Adrenal gland (tissue), 9 donors: ENCODE measurements at regions not wholly inside any gene's neighbourhood (a gene's known extent, or its start where the extent isn't known, plus 50 kb on each side); places are given as distances from the start of the nearest gene placed in this dataset.

ENCODE experiments used
- DNase-seq, 7 donors: peaks; one replicate each; pipeline ENCODE4 v3.0.0-alpha.2; 2019 to 2020
- H3K27ac ChIP-seq, 5 donors: fragments of 200-600 bp; sonication (generic) in 4 of 5; 1 replicate in 3 of 5; 2 replicates in 2 of 5; pipeline versions ENCODE4 v1.5.1 to v1.8.0; 2016 to 2020; ENCODE audit warnings: mild to moderate bottlenecking in 1 of 5
- H3K27me3 ChIP-seq: fragments of 200-600 bp; 2 replicates; pipeline ENCODE4 v1.8.0; 2021
- H3K36me3 ChIP-seq, 2 donors: fragments of 200-600 bp; replicated peaks in 1 of 2; 1 replicate in 1 of 2; 2 replicates in 1 of 2; pipeline versions ENCODE4 v1.5.1 to v1.8.0; 2018 to 2022
- H3K4me1 ChIP-seq, 2 donors: fragments of 200-600 bp; replicated peaks in 1 of 2; 1 replicate in 1 of 2; 2 replicates in 1 of 2; pipeline versions ENCODE4 v1.5.1 to v1.8.0; 2018 to 2021
- H3K4me3 ChIP-seq, 4 donors: fragments of 200-600 bp; sonication (generic) in 3 of 4; one replicate each; pipeline ENCODE4 v1.5.1; 2016 to 2018
- H3K9me3 ChIP-seq, 3 donors: fragments of 200-600 bp; sonication (generic) in 1 of 3; replicated peaks in 1 of 3; 1 replicate in 2 of 3; 2 replicates in 1 of 3; pipeline versions ENCODE4 v1.5.1 to v1.8.0; 2016 to 2021
- POLR2A ChIP-seq, 2 donors: fragments of 450-650 bp; IDR thresholded peaks; one replicate each; pipeline ENCODE4 v1.6.1; 2017; ENCODE audit warnings: antibody characterized with exemption in 2 of 2, mild to moderate bottlenecking in 2 of 2, moderate library complexity in 1 of 2
- WGBS, 4 donors: extraction: QIAGEN DNeasy Blood & Tissue Kit in 2 of 4; methylation state at CpG; one replicate each; pipeline versions ENCODE4 v1.1.5 to v1.1.7; 2013 to 2017; 5-methylcytosine and 5-hydroxymethylcytosine counted together
- intact Hi-C, 2 donors: fragments of 100-400 bp; cut with DNase I; formaldehyde crosslinking; loops; one replicate each; pipeline versions ENCODE4 v1.14.1 to v1.15.0; 2022 to 2023
- TF ChIP-seq, protein P1 (sequence below), 6 experiments: fragments of 450-650 bp in 4 of 6; fragments of 200-600 bp in 2 of 6; sonication (generic) in 1 of 6; IDR thresholded peaks; 1 replicate in 5 of 6; 2 replicates in 1 of 6; pipeline versions ENCODE4 v1.5.1 to v1.8.0; 2016 to 2021; ENCODE audit warnings: antibody characterized with exemption in 6 of 6, mild to moderate bottlenecking in 2 of 6, moderate library complexity in 1 of 6
- donor health status: healthy with polysubstance abuse.
- donor health status: Bipolar disorder and iron deficiency.
- donor health status: DM: yes; HTN: yes; CAD: no.
- donor health status: DM: no; HTN: no; CAD: no.
- donor health status: DM: no; HTN: no; CAD: no.

DNA sequence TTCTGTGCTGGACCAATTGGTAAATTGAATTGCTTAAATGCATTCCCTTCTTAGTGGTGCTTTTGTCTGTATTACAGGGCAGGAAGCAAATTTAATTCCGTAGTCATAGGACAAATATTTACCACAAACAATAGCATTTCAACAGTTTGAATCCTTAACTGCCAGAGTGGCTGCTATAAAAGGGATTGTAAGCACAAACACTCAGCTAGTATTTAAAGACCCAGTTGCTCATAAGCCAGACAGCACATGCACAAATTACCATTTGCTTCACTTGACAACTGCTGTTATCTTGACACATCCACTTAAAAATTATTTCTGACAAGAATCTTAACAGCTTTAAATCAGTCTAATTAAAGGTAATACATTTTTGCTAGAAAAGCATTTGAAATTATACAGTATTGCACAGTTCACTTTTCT is 490.2 kb upstream of the ADAMTS9 start:
- H3K9me3 ChIP-seq = no peaks in the 10 kb centered on the region
- intact Hi-C loops = loop anchor here (10.0 kb wide), 1 partner anchor 643 kb away; no protein-coding TSS in a partner anchor
- no peak overlapping the region for H3K27ac ChIP-seq
- no peak for TF ChIP-seq POLR2A (IDR thresholded peaks at IDR 0.05)
- TF ChIP-seq, protein P1, sequence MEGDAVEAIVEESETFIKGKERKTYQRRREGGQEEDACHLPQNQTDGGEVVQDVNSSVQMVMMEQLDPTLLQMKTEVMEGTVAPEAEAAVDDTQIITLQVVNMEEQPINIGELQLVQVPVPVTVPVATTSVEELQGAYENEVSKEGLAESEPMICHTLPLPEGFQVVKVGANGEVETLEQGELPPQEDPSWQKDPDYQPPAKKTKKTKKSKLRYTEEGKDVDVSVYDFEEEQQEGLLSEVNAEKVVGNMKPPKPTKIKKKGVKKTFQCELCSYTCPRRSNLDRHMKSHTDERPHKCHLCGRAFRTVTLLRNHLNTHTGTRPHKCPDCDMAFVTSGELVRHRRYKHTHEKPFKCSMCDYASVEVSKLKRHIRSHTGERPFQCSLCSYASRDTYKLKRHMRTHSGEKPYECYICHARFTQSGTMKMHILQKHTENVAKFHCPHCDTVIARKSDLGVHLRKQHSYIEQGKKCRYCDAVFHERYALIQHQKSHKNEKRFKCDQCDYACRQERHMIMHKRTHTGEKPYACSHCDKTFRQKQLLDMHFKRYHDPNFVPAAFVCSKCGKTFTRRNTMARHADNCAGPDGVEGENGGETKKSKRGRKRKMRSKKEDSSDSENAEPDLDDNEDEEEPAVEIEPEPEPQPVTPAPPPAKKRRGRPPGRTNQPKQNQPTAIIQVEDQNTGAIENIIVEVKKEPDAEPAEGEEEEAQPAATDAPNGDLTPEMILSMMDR (IDR thresholded peaks at IDR 0.05) = no peak
- no peaks in the 10 kb centered on the region for H3K27me3 ChIP-seq
- peaks cover 0 to 10% of the 10 kb centered on the region in 2 donors for H3K4me1 ChIP-seq
- no peak overlapping the region for H3K4me3 ChIP-seq
- no peaks in the 10 kb centered on the region for H3K36me3 ChIP-seq
- DNase-seq = no peak
- WGBS, 4 donors = 6 to 64% (median 45%) methylated on average over 1 of the region's 1 CpG

DNA sequence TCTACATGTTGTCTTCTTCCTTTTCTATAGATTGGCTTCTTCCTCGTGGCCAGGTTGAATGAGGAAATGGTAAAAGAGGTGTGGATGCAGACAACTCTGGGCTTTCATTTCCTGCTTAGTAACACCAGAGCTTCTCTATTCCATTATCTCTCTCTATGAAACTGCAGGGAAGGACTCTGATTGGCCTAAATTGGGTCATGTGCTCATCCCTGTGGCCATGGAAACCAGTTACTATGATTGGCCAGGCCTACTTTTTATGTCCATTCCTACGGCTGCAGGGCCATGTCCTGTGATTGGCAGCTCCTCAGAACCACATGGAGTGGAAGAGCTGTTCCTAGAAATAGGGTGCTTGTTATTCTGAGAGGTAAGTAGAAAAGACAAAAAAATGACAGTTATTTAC is 486.9 kb upstream of the ADAMTS9 start:
- whole genome bisulfite sequencing, 4 donors = 63 to 72% (median 68%) methylated on average over 2 of the region's 2 CpGs
- no peaks in the 10 kb centered on the region for H3K9me3 ChIP-seq
- TF ChIP-seq POLR2A (IDR thresholded peaks at IDR 0.05) = no peak
- TF ChIP-seq, protein P1 (IDR thresholded peaks at IDR 0.05) = no peak
- DNase-seq = no peak
- no peak overlapping the region for H3K27ac ChIP-seq
- H3K27me3 ChIP-seq = no peaks in the 10 kb centered on the region
- intact Hi-C loops = loop anchor here (10.0 kb wide), 1 partner anchor 640 kb away; no protein-coding TSS in a partner anchor
- no peak overlapping the region for H3K4me3 ChIP-seq
- H3K4me1 ChIP-seq = no peaks in the 10 kb centered on the region
- H3K36me3 ChIP-seq = no peaks in the 10 kb centered on the region

DNA sequence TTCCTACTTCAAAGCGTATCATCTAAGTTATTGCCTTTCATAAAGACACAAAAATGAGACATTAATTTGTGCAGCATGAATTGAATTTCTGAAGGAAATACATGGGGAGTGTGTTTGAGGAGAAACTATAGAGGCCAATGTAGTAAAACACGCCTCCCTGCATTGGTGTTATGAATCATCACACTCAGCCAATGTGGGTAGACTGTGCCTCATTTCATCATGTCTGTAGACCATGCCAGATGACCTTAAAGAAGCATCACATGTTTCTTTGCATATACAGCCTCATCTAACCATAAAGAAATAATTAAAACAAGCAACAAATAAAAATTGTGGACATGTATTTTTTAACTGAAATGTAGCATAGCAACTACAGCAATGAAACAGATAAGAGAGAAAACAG is 486.0 kb upstream of the ADAMTS9 start:
- WGBS, 4 donors = 85 to 91% (median 90%) methylated on average over 2 of the region's 2 CpGs
- intact Hi-C loops = loop anchor here (10.0 kb wide), 1 partner anchor 639 kb away; no protein-coding TSS in a partner anchor
- Histone ChIP-seq H3K27ac (no peak overlapping the region), H3K27me3 (no peaks in the 10 kb centered on the region), H3K36me3 (no peaks in the 10 kb centered on the region), H3K4me1 (no peaks in the 10 kb centered on the region), H3K4me3 (no peak overlapping the region), H3K9me3 (no peaks in the 10 kb centered on the region)
- DNase-seq = no peak
- no peak for TF ChIP-seq POLR2A (IDR thresholded peaks at IDR 0.05)
- TF ChIP-seq, protein P1 (IDR thresholded peaks at IDR 0.05) = no peak

DNA sequence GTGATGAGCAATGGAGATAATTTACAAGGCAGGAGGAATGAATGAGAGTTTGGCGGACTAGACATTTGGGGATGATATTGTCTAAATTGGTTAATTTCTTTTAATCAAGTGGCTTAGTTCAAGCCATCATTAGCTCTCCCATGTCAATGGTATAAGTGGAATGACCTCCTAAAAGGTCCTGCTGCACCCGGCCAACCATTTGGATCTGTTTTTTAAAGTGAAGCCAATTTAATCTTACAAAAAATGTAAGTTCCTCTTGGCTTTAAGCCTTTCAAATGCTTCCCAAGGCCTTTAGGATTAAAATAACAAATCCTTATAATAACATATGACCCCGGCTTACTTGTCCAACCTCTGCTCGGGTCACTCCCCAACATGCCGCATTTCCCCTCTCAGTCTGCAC is 484.4 kb upstream of the ADAMTS9 start:
- H3K4me1 ChIP-seq = no peaks in the 10 kb centered on the region
- no peak overlapping the region for H3K4me3 ChIP-seq
- WGBS, 4 donors = 63 to 72% (median 69%) methylated on average over 5 of the region's 5 CpGs
- no peaks in the 10 kb centered on the region for H3K36me3 ChIP-seq
- DNase-seq = no peak
- H3K27me3 ChIP-seq = no peaks in the 10 kb centered on the region
- intact Hi-C loops = loop anchor here (10.0 kb wide), 1 partner anchor 637 kb away; no protein-coding TSS in a partner anchor
- no peak overlapping the region for H3K27ac ChIP-seq
- TF ChIP-seq POLR2A (IDR thresholded peaks at IDR 0.05) = no peak
- TF ChIP-seq, protein P1 (IDR thresholded peaks at IDR 0.05) = no peak
- no peaks in the 10 kb centered on the region for H3K9me3 ChIP-seq
